HEK293 (cell line): ENCODE measurements at regions not wholly inside any gene's neighbourhood (a gene's known extent, or its start where the extent isn't known, plus 50 kb on each side); places are given as distances from the start of the nearest gene placed in this dataset.
A peak's percentile ranks its signal among the peaks of the same experiment; 100 is the strongest.

ENCODE experiments used
- CTCF ChIA-PET: fragments of 350-600 bp; formaldehyde crosslinking; extraction: SDS; loops from one replicate; lab custom pipeline; 2021; ENCODE audit warnings: antibody characterized with exemption; lab: Yijun Ruan, JAX
- POLR2A ChIA-PET: fragments of 300-600 bp; formaldehyde crosslinking; extraction: SDS; loops from one replicate; lab custom pipeline; 2020; ENCODE audit warnings: antibody characterized with exemption, inconsistent platforms; lab: Yijun Ruan, JAX
- H3K27ac ChIP-seq: fragments of 200-500 bp; sonication (Bioruptor generic); 2 replicates; pipeline ENCODE4 v1.5.1; 2014; ENCODE audit warnings: low read depth, low read length, control low read depth, inconsistent platforms; ENCODE audit errors: extremely low read depth
- H3K36me3 ChIP-seq, 2 experiments: fragments of 200-500 bp in 1 of 2; sonication (Bioruptor generic) in 1 of 2; 1 replicate in 1 of 2; 2 replicates in 1 of 2; pipeline ENCODE4 v1.5.1; 2014 to 2017; ENCODE audit warnings: inconsistent platforms in 2 of 2, low read length in 2 of 2; ENCODE audit not compliant: control insufficient read depth in 2 of 2, insufficient read depth in 1 of 2
- H3K4me1 ChIP-seq: fragments of 200-500 bp; sonication (Bioruptor generic); 2 replicates; pipeline ENCODE4 v1.5.1; 2014; ENCODE audit warnings: mild to moderate bottlenecking, low read length, inconsistent platforms; ENCODE audit not compliant: control insufficient read depth, insufficient read depth
- H3K4me3 ChIP-seq: 2 replicates; pipeline ENCODE4 v1.5.1; 2011; ENCODE audit warnings: low read depth, mild to moderate bottlenecking, control low read depth, low read length, moderate library complexity
- H3K9me3 ChIP-seq: fragments of 200-500 bp; sonication (Bioruptor generic); 2 replicates; pipeline ENCODE4 v1.5.1; 2014; ENCODE audit warnings: low read depth, low read length, inconsistent platforms; ENCODE audit not compliant: control insufficient read depth, insufficient read depth
- CTCF ChIP-seq: fragments of 450-650 bp; formaldehyde crosslinking; IDR thresholded peaks from 2 replicates; pipeline ENCODE4 v1.5.1; 2016; ENCODE audit warnings: missing biosample characterization, missing genetic modification characterization
- ELK4 ChIP-seq: IDR thresholded peaks from 2 replicates; pipeline ENCODE4 v1.6.1; 2011; ENCODE audit warnings: mild to moderate bottlenecking, low read depth, low read length, borderline replicate concordance
- GLI4 ChIP-seq: fragments of 450-650 bp; formaldehyde crosslinking; IDR thresholded peaks from 2 replicates; pipeline ENCODE4 v1.5.1; 2016; ENCODE audit warnings: missing biosample characterization, missing genetic modification characterization
- GLIS1 ChIP-seq: fragments of 450-650 bp; formaldehyde crosslinking; IDR thresholded peaks from 2 replicates; pipeline ENCODE4 v1.5.1; 2016; ENCODE audit warnings: missing biosample characterization, missing genetic modification characterization
- INSM2 ChIP-seq: fragments of 450-650 bp; formaldehyde crosslinking; IDR thresholded peaks from 2 replicates; pipeline ENCODE4 v1.5.1; 2016; ENCODE audit warnings: missing biosample characterization, missing genetic modification characterization
- KLF7 ChIP-seq: fragments of 450-650 bp; formaldehyde crosslinking; IDR thresholded peaks from 2 replicates; pipeline ENCODE4 v1.5.1; 2016; ENCODE audit warnings: missing biosample characterization, missing genetic modification characterization, borderline replicate concordance
- OVOL3 ChIP-seq: fragments of 450-650 bp; formaldehyde crosslinking; IDR thresholded peaks from 2 replicates; pipeline ENCODE4 v1.5.1; 2016; ENCODE audit warnings: missing biosample characterization, missing genetic modification characterization
- PATZ1 ChIP-seq: fragments of 450-650 bp; formaldehyde crosslinking; IDR thresholded peaks from 2 replicates; pipeline ENCODE4 v1.5.1; 2016; ENCODE audit warnings: missing biosample characterization, missing genetic modification characterization
- RBAK ChIP-seq: fragments of 450-650 bp; formaldehyde crosslinking; IDR thresholded peaks from 2 replicates; pipeline ENCODE4 v1.5.1; 2016; ENCODE audit warnings: missing biosample characterization, missing genetic modification characterization
- REST ChIP-seq: fragments of 450-650 bp; formaldehyde crosslinking; IDR thresholded peaks from 2 replicates; pipeline ENCODE4 v1.5.1; 2016; ENCODE audit warnings: missing biosample characterization, missing genetic modification characterization
- SP2 ChIP-seq: fragments of 450-650 bp; formaldehyde crosslinking; IDR thresholded peaks from 2 replicates; pipeline ENCODE4 v1.5.1; 2016; ENCODE audit warnings: missing biosample characterization, missing genetic modification characterization
- ZBTB26 ChIP-seq: fragments of 450-650 bp; formaldehyde crosslinking; optimal IDR thresholded peaks from 2 replicates; pipeline ENCODE3; 2016; ENCODE audit warnings: missing biosample characterization, mild to moderate bottlenecking, missing genetic modification characterization
- ZBTB48 ChIP-seq: fragments of 450-650 bp; formaldehyde crosslinking; IDR thresholded peaks from 2 replicates; pipeline ENCODE4 v1.5.1; 2016; ENCODE audit warnings: missing biosample characterization, missing genetic modification characterization
- ZBTB8A ChIP-seq: fragments of 450-650 bp; formaldehyde crosslinking; IDR thresholded peaks from 2 replicates; pipeline ENCODE4 v1.5.1; 2016; ENCODE audit warnings: missing biosample characterization, missing genetic modification characterization
- ZIC2 ChIP-seq: fragments of 450-650 bp; formaldehyde crosslinking; IDR thresholded peaks from 2 replicates; pipeline ENCODE4 v1.5.1; 2016; ENCODE audit warnings: missing biosample characterization, missing genetic modification characterization
- ZNF114 ChIP-seq: fragments of 450-650 bp; formaldehyde crosslinking; IDR thresholded peaks from 2 replicates; pipeline ENCODE4 v1.5.0; 2017; ENCODE audit warnings: missing biosample characterization, missing genetic modification characterization
- ZNF214 ChIP-seq: fragments of 450-650 bp; formaldehyde crosslinking; IDR thresholded peaks from 2 replicates; pipeline ENCODE4 v1.5.1; 2017; ENCODE audit warnings: missing biosample characterization, mild to moderate bottlenecking, missing genetic modification characterization, borderline replicate concordance
- ZNF335 ChIP-seq: fragments of 450-650 bp; formaldehyde crosslinking; conservative IDR thresholded peaks from 2 replicates; pipeline ENCODE4 v1.5.1; 2016; ENCODE audit warnings: missing biosample characterization, missing genetic modification characterization
- ZNF426 ChIP-seq: fragments of 450-650 bp; formaldehyde crosslinking; IDR thresholded peaks from 2 replicates; pipeline ENCODE4 v1.5.1; 2017; ENCODE audit warnings: missing biosample characterization, missing genetic modification characterization, mild to moderate bottlenecking, inconsistent platforms, moderate library complexity
- ZNF501 ChIP-seq: fragments of 450-650 bp; formaldehyde crosslinking; IDR thresholded peaks from 2 replicates; pipeline ENCODE4 v1.5.1; 2016; ENCODE audit warnings: missing biosample characterization, missing genetic modification characterization
- ZNF555 ChIP-seq: fragments of 450-650 bp; formaldehyde crosslinking; conservative IDR thresholded peaks from 2 replicates; pipeline ENCODE4 v1.5.1; 2017; ENCODE audit warnings: missing biosample characterization, mild to moderate bottlenecking, missing genetic modification characterization, inconsistent platforms
- ZNF560 ChIP-seq: fragments of 450-650 bp; formaldehyde crosslinking; IDR thresholded peaks from 2 replicates; pipeline ENCODE4 v1.5.1; 2017; ENCODE audit warnings: missing biosample characterization, missing genetic modification characterization, borderline replicate concordance
- ZNF600 ChIP-seq: fragments of 450-650 bp; formaldehyde crosslinking; IDR thresholded peaks from 2 replicates; pipeline ENCODE4 v1.5.1; 2016; ENCODE audit warnings: missing biosample characterization, missing genetic modification characterization
- ZNF621 ChIP-seq: fragments of 450-650 bp; formaldehyde crosslinking; IDR thresholded peaks from 2 replicates; pipeline ENCODE4 v1.5.1; 2017; ENCODE audit warnings: missing biosample characterization, missing genetic modification characterization
- ZNF658 ChIP-seq: fragments of 450-650 bp; formaldehyde crosslinking; IDR thresholded peaks from 2 replicates; pipeline ENCODE4; 2016; ENCODE audit warnings: missing biosample characterization, missing genetic modification characterization
- ZNF701 ChIP-seq: fragments of 450-650 bp; formaldehyde crosslinking; IDR thresholded peaks from 2 replicates; pipeline ENCODE4 v1.5.1; 2016; ENCODE audit warnings: missing biosample characterization, missing genetic modification characterization
- ZNF777 ChIP-seq: fragments of 450-650 bp; formaldehyde crosslinking; IDR thresholded peaks from 2 replicates; pipeline ENCODE4 v1.5.1; 2017; ENCODE audit warnings: missing biosample characterization, missing genetic modification characterization, borderline replicate concordance

- CTCF ChIA-PET: interaction anchor here (0.6 to 1.2 kb wide), 4 partner anchors 15 to 332 kb away, joined by 3 read pairs; no protein-coding TSS in a partner anchor
- Histone ChIP-seq H3K36me3 (no peaks in the 10 kb centered on the region), H3K9me3 (no peaks in the 10 kb centered on the region), H3K27ac (peak overlapping the region; percentile 67; the same call in 1 of the 2 replicates), H3K4me1 (peaks cover 12% of the 10 kb centered on the region), H3K4me3 (peak overlapping the region; percentile 81)
- POLR2A ChIA-PET: interaction anchor here (1.4 kb wide), 1 partner anchor 100 kb away, joined by 3 read pairs; no protein-coding TSS in a partner anchor
- TF ChIP-seq ELK4 (no peak), ZNF114 (no peak), ZNF658 (tag by site-specific recombination) (no peak), RBAK (tag by site-specific recombination) (no peak), ZNF600 (tag by site-specific recombination) (0 out of 2 replicates have a peak, but pooled peaks have one; percentile 20), ZIC2 (tag by site-specific recombination) (peak; percentile 29; the same call in 1 of the 2 replicates), GLIS1 (tag by site-specific recombination) (peak; percentile 60), ZNF777 (tag by site-specific recombination) (0 out of 2 replicates have a peak, but pooled peaks have one; percentile 37), ZNF214 (tag by site-specific recombination) (no peak), ZNF701 (tag by site-specific recombination) (no peak), INSM2 (tag by site-specific recombination) (no peak), ZBTB48 (tag by site-specific recombination) (peak; percentile 51; the same call in 1 of the 2 replicates), PATZ1 (tag by site-specific recombination) (peak; percentile 67), ZNF560 (tag by site-specific recombination) (no peak), ZBTB8A (tag by site-specific recombination) (0 out of 2 replicates have a peak, but pooled peaks have one; percentile 49), OVOL3 (tag by site-specific recombination) (no peak), SP2 (tag by site-specific recombination) (peak; percentile 57), ZNF621 (tag by site-specific recombination) (no peak), ZNF501 (no peak), CTCF (tag by site-specific recombination) (peak; percentile 31), KLF7 (tag by site-specific recombination) (no peak), REST (tag by site-specific recombination) (no peak), ZNF335 (peak; percentile 15), ZNF426 (tag by site-specific recombination) (no peak), GLI4 (no peak), ZNF555 (tag by site-specific recombination) (no peak), ZBTB26 (tag by site-specific recombination) (peak; percentile 81)
Observed at GRCh38 chr2:174682007-174682577, 82.2 kb downstream of the CHRNA1 start.
